Hippocampal formation (tissue), 2 donors: ENCODE measurements at regions not wholly inside any gene's neighbourhood (a gene's known extent, or its start where the extent isn't known, plus 50 kb on each side); places are given as distances from the start of the nearest gene placed in this dataset.

Source experiments
- DNase-seq, 2 donors: peaks; one replicate each; lab custom pipeline; 2025; lab: John Stamatoyannopoulos, UW

DNA sequence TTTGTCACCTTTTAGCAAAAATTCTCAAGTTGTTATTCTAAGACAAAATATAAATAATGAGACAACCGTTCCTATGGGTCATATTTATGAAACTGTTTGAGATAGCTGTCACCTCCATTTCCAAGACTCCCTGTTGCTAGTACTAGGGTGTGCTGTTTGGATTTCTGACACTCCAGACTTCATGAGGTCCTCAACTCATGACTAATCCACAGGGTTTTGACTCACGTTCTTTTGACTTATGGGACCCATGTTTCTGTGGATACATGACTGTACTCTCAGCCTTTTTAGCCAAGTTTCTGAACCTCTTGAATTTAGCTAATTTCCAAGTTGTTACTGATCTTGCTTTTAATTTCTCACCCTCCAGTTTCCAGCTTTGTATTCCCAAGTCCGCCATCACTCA is 178.7 kb upstream of the FAM98A start:
- DNase-seq, result no peak

DNA sequence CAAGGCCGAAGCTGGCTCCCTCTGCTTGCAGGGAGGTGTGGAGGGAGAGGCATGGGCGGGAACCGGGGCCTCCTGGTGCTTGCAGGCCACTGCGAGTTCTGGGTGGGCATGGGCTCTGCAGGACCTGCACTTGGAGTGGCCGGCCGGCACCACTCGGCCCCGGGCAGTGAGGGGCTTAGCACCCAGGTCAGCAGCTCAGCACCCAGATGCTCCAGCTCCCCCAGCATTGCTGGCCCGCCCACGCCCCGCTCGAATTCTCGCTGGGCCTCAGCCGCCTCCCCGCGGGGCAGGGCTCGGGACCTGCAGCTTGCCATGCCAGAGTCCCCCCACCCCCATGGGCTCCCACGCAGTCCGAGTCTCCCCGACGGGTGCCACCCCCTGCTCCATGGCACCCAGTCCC is 176.2 kb upstream of the FAM98A start:
- DNase-seq, result no peak

DNA sequence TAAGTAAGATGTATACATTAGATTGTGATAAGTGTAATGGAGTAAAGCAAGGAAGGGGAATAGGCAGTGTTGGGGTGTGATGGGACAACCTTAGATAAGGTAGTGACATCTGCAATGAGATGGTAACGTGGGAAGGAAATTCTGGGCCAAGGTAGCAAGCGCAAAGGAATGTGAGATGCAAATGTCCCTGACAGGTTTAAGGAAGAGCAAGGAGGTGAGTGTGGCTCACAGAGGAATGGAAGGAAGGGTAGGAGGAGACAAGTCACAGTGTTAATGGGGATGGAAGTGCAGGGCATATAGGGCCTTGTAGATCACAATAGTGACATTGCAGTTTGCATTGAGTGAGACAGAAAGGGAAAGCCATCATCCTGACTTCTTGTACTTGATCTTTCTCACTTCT is 170.9 kb upstream of the FAM98A start:
- no peak for DNase-seq

DNA sequence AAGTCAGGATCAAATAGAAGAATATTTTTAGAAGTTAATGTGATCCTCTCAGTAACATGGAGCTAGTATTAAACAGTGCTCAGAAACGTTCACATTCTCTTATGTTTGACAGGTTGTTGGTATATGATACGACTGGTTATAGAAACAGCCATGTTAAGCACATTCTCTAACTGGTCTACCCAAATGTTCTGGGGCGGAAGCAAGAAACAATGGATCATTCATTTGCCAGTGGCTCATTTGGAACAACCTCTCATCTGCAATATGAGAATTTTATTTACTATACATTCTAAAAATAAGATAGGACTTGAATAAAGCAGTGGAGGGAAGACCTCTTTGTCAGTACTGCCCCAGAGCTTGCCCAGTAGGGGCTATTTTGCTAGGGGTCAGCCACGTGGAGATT is 167.1 kb upstream of the FAM98A start:
- DNase-seq, result no peak

DNA sequence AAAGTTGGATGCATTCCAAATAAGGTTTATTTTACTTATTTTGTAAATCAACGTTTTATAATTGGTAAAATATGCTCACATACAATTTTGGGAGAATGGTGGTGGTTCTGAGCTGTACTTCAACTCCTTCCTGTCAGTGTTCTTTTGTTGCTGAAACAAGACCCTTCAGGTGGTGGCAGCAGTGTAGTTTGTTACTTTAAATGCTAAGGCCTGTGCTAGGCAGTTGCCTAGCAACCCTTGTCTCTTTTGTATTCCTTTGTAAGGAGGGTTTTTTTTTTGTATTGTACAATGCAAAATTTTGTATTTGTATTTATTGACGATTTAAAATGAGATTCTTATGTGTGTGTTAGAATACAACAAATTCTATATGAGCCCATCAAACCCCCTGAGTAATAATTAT is 166.0 kb upstream of the FAM98A start:
- DNase-seq, result peak in 1 of 2 donors; percentile 7

DNA sequence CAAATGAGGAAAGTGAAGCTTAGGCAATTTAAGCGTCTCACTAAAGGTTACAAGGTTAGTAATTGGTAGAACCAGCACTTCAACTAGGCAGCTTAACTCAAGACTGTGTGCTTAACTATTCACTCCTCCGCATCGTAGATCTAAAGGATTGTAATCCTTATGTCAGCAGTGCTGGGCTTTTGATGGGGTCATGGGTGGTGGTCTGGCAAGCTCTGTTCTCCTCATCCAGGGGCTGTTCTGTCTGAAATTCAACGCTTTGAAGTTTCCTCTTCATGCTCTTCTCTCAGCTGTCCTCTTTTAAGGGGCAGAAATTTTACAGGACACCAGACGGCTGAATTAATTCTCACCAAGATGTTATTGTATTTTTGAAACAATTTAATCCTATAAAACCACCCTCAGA is 165.5 kb upstream of the FAM98A start:
- DNase-seq, result no peak

DNA sequence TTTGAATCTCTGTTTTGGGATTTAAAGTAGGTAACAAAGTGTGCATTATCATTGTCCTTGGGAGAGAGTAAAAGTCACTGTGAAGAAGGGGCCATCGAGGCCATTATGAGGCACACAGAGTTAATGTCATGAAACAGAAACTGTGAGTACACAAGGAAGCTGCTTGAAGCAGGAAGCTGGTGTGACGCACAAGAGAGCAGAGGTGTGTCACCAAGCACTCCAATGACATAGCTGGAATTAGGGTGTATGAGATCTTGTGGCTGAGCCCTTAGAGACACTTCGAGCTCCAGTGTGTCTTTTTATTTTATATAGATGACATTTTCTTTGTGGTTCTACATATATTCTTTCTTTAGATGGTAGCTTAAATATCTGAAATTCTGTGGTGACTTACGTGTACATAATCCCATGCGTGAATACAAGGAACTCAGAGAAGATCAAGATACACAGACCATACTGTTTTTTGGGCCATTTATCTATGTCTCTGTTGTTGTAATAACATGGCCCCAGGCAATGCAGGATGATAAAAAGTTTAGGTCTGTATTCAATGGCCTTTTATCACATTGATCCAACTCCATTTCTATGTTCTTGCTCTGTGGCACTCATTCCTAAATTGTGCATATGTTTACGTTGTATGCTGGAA is 164.7 kb upstream of the FAM98A start:
- DNase-seq, result no peak

DNA sequence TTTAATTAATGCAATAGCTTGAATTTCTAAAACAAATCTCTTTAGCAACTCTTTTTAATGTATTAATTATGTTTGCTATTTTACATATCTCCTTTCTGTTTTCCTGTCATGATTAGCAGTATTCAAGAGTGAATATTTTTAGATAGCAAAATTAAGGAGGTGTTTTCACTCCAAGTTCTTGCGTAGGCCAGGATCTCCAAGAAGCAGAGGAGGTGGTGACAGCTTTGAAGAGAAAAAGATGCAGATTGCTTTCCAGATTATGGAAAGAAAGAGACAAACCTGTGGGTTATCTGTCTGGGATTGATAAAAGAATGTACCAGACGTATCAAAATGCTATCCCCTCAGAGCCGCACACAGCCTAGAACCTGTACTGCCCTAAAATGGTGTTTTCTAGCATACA is 163.5 kb upstream of the FAM98A start:
- DNase-seq, result no peak

DNA sequence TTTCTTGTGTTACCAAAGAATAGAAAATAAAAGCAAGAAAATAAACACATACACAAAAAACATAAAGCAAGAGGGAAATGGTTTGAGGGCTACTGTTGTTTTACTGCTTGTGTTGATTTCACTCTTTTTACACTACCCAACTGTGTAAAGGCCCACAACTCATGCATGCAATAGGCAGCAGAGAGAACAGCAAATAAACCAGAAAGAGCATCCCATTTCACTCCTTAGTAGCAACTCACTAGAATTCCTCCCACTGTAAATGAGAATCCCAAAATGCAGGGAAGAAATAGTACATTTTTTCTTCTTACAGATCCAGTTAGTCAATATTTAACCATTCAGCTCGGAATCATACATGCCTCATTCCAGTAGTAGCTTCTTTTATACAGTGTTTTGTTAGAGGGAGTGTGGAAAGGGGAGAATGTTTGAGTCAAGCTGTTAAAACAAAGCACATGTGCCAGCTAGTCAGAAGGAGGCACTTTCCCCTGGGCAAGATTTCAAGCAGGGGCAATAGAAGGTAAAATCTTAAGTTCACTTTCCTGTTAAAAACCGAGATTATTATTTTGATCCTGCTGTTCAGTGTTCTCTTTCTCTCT is 147.2 kb upstream of the FAM98A start:
- DNase-seq, result no peak

DNA sequence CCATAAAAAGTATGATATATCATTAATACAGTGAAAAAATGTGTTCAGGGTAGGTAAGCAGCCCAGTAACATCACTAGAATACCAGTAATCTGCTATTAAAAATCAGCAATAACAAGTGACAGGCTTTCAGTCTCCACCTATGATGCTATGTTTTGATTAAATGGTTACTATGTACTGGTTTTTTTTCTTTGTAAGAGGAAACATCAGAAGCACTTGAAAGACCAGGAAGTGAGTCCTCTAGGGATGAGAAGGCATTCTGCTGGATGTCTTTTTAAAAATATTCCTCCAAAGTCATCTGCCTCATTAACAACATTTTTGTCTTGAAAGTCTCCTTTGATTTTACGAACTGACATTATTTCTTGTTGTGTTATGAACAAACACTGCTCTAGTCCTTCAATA is 136.0 kb upstream of the FAM98A start:
- no peak for DNase-seq

DNA sequence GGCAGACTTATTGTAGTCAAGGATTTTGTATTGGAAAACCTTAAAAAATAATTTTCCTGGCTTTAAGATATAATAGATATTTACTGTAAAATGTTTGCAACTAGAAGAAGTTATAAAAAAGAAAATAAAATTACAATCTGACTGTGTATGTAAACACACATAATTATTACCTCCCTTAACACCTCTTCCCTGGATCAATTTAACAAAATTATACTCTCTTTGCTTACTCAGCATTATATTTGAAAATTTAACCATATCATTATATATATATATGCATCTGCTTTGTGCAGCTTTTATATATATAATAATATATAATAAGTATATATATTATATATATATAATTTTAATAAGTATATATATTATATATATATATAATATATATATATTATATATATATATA is 131.7 kb upstream of the FAM98A start:
- no peak for DNase-seq

DNA sequence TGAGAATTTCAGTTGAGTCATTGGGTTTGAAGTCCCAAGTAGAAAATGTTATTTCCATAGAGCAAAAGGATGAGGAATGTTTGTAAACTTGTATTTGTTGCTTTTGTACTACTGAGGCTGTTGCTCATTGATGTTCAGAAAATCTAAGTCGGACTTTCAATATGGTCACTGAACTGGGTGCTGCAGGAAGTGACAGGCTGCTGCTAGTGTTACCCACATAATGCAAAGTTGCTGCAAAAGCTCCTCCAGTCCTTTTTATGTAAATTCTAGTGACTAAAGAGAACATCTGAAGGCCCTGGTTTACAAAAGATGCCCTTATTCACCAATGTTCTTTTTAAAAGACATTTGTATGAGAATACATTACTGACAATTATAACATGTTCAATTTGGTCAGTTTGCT is 131.1 kb upstream of the FAM98A start:
- no peak for DNase-seq

DNA sequence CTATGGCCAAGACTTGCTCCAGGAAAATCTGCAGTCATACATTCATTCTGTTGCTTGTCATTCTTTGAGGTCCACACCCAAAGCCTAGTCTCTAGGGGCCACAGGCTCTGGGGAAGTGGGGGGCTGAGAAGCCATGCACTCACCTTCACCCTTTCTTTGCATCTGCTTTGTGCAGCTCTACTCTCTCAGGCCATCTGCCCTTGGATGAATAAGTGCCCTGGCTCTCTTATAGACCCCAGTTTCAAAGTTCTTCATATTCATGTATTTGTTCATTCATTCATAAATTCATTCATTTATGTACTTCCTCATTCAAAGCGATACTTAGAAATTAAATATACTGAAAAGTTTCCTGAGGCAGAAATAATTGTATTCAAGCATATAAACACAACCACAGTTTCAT is 130.3 kb upstream of the FAM98A start:
- no peak for DNase-seq

DNA sequence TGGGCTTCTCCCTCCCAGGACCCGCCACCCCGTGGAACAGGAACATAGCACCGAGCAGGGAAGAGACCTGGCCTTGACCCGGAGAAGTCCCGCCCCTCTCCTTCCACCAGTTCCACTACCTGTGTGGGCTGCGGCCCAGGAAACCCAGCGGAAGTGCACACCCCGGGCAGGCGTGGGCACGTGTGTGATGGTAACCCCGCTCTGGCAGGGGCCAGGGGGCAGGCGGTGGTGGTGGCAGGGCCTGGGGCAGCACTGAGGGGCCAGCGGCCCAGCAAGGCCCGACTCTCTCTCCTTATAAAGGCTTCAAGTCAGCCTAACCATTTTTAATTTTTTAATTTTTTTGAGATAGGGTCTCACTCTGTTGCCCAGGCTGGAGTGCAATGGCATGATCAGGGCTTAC is 129.0 kb upstream of the FAM98A start:
- DNase-seq, result no peak

DNA sequence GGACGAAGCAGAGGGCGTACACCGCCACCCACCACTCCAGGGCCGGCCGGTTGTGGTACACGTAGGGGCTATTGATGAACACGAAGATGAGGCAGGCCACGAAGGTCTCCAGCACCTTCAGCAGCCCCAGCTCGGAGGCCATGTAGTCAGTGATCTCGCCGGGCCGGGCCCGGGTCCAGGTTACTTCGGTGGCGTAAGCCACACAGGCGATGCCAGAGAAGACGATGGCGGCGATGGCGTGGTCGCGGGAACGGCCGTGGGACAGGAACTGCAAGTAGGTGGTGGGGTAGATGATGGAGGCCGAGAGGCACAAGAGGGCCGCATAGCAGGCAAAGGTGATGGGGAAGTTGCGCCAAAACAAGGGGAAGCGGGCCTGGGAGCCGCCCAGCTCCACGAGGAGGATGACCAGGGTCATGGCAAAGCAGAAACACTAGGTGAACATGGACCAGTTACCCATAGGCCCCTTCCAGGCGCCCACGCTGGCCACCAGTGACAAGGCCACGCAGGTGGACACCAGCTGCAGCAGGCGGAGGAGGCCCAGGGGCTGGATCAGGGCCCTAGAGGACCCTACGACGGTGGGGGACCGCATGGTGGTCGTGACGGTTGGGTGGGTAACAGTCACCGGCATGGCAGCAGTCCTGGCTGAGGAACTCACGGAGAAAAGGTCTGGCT is 128.4 kb upstream of the FAM98A start:
- no peak for DNase-seq

DNA sequence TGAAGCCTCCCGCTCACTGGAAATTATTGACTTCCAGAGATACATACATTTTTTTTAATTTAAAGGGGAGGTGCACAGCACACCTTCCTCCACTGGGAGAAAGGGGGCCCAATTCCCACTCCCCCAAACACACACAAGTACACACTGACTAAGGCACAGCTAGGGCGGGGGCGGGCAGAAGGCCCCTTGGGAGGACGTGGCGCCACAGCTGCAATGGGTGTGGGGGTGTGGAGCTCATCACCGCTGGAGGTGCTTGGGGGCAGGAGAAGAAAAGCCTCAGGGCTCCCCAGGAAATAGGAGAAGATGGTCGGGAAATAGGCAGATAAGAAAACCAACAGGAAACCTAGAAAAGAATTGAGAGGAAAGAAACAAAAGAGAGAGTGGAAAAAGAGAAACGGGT is 127.3 kb upstream of the FAM98A start:
- no peak for DNase-seq

DNA sequence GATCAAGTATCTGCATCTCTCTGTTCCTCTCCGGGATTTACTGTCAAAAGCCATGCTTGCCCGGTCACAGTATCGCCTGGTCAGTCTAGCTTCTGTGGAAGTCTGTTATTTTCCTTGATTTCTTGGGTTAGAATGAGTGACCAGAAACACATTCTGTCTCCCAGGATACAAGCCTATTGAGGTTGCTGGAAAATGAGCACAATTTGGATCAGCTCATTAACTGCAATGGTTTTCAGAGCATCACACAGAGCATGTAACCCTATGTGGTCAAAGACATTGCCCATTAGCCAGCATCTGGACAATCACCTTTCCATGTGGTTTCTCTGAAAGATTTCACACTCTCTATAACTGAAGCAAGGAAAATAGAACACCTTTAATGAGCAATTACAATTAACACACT is 124.2 kb upstream of the FAM98A start:
- no peak for DNase-seq

DNA sequence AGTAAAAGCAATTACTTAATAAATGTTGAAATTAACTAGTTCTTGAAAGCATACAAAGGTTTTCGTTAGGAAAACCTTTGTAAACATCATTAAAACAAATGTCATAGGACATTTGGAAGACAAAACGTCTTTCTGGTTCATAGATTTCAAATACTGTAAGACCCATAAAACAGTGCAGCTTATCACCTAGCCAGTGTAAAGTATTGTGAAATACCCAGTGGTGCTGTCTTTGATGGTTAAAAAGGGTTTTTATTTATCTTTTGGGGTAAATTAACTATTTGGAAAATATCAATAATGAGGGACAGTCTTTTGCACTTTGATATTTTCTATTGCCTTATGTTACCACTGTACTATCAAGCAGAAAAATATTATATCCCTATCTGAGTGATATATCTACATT is 120.0 kb upstream of the FAM98A start:
- DNase-seq, result no peak

DNA sequence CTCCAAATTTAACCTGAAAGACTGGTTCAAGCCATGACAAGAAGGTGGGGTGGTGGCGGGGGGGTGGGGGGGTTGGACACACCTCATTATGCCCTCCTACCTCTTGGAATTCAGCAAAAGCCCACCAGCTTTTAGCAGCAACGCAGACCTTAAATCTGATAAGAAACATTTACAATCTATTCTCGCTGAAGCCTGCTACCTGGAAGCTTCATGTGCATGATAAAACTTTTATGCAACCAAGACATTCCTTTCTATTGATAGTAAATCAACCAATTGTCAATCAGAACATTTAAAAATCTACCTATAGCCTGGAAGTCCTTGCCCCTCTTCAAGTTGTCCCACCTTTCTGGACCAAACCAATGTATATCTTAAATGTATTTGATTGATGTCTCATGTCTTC is 113.6 kb upstream of the FAM98A start:
- no peak for DNase-seq

DNA sequence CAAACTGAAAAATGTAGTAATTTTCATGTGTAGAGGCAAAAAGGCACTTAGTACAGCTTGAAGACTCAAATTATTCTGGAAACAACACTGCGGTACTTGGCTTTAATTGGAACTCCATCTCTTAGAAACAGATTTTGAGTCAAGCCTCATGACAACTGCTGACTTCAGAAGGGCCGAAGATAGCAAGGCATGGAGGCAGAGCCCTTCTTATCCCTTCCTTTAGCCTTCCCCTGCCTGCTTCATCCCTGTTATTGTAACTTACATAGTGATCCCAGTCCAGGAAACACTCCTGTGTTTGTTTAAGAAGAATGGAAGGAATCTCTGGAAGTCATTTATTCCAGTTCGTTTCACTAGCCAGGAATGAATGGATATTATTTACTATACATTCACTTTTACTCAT is 110.9 kb upstream of the FAM98A start:
- DNase-seq, result no peak

DNA sequence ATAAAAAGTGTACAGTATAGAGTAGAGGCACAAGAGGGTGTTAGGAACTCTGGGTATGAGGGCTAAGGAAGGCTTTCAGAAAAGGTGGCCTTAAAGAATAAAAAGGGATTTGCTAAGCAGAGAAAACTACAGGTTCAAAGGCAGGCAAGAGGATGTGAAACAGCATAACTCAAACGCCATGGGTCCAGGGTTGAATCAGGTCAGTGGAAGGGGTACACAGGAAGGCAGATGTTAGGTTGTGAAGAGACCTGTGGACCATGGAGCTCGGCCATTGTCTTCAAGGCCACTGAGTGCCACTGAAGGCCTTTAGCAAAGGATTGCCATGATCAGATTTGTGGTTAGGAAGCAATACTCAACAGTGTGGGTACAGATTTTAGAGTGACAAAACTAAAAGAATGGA is 108.2 kb upstream of the FAM98A start:
- no peak for DNase-seq

DNA sequence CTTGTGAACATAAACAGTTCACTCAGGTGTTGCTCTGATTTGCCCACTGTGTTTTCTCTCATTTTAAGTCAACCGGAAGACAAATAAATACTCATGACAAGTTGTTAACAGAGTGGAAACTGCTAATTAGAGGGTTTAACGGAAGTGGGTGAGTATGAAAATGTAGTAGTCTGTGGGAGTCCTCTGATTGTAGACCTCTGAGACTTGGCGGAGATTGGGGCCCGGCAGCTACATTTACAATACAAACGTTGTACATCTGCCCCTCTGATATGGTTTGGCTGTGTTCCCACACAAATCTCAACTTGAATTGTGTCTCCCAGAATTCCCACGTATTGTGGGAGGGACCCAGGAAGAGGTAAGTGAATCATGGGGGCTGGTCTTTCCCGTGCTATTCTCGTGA is 107.3 kb upstream of the FAM98A start:
- DNase-seq, result no peak

DNA sequence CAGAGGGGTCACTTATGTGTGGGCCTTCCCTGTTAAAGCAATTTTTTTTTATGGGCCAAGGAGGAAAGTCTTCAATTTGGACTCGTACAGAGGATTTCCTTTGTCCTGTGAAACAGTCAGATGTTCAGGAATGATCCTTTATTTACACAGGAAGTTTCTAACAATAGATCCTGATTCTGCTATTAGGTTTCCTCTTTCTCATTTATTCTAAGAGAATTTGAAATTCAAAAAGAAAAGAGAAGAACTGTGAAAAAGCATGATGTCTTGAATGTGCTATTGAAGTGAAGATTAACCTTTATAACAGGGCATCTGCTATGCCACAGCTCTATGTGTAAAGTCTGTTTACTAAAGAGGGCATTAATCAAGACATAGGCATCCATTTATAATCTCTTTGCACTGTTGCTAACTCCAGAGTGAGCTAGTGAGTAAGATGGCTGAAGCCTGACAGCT is 105.3 kb upstream of the FAM98A start:
- no peak for DNase-seq

DNA sequence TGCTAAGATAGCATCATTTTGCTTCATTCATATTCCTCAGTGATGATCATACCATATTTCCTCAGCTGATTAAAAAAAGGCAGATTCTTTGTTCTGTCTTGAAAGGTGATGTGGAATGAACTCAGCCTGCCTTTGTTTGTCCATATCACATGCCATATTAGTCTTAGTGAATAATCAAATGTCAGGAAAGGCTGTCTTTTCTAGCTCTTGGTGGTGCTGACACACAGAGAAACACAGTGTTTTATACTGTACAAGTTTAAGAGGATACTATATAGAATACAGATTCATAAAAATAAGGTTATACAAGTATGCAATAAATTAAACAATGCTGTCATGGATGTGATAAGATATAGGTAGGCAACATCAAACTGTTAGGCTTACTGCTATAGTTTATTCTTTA is 97.1 kb upstream of the FAM98A start:
- DNase-seq, result no peak
